BLaER1 treated with 17β-estradiol and CSF1 and Interleukin-3, amounts not matched to agents 10 nM and 100 nM (cell line): ENCODE measurements at regions not wholly inside any gene's neighbourhood (a gene's known extent, or its start where the extent isn't known, plus 50 kb on each side); places are given as distances from the start of the nearest gene placed in this dataset.

Source experiments
- H3K27ac ChIP-seq, 11 experiments: shearing (Covaris generic); formaldehyde crosslinking; 2 replicates each; pipeline ENCODE4 v1.8.1; 2022
- H3K27me3 ChIP-seq, 11 experiments: shearing (Covaris generic); formaldehyde crosslinking; 2 replicates each; pipeline ENCODE4 v1.8.1; 2022
- H3K36me3 ChIP-seq, 11 experiments: shearing (Covaris generic); formaldehyde crosslinking; 2 replicates each; pipeline ENCODE4 v1.8.1; 2022
- H3K4me1 ChIP-seq, 10 experiments: shearing (Covaris generic); formaldehyde crosslinking; 2 replicates each; pipeline ENCODE4 v1.8.1; 2022
- H3K4me2 ChIP-seq, 11 experiments: shearing (Covaris generic); formaldehyde crosslinking; 2 replicates each; pipeline ENCODE4 v1.8.1; 2022
- H3K4me3 ChIP-seq, 10 experiments: shearing (Covaris generic); formaldehyde crosslinking; 2 replicates each; pipeline ENCODE4 v1.8.1; 2022
- H3K9ac ChIP-seq, 11 experiments: shearing (Covaris generic); formaldehyde crosslinking; 2 replicates each; pipeline ENCODE4 v1.8.1; 2022
- H3K9me3 ChIP-seq, 11 experiments: shearing (Covaris generic); formaldehyde crosslinking; replicated peaks in 1 of 11; 2 replicates each; pipeline ENCODE4 v1.8.1; 2022
- H4K20me1 ChIP-seq, 11 experiments: shearing (Covaris generic); formaldehyde crosslinking; 2 replicates each; pipeline ENCODE4 v1.8.1; 2022
- Cebpa-rat ChIP-seq, 11 experiments: shearing (Covaris generic); IDR thresholded peaks; 2 replicates each; pipeline ENCODE4 v1.8.1; 2022

DNA sequence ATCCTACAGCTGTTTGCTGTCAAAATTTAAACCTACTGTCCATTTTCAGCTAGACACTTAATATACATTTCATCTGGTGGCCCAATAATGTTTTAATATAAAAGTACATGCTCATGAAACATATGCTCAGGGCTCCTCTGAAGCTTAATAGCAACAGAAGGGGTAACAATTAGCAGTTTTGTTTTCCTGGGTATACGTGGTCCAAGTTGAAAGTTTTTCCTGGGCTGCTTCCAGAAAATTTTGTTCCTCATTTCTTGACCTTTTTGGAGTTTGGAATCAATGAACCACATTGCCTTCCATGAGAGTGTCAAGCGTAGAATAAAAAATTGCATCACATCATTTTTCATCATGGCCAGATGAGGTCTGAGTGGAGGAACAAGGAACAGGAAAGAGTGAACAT is 537.3 kb upstream of the MGMT start:
- no peak for TF ChIP-seq Cebpa-rat (IDR thresholded peaks at IDR 0.05)
- Histone ChIP-seq H4K20me1 (no peaks in the 10 kb centered on the region), H3K27me3 (peaks cover 0 to 17% (median 0%) of the 10 kb centered on the region in 11 experiments; a peak in 2 of 22 replicates), H3K36me3 (no peaks in the 10 kb centered on the region), H3K9me3 (peaks cover 0 to 20% (median 0%) of the 10 kb centered on the region in 11 experiments; a peak in 6 of 22 replicates), H3K27ac (no peak overlapping the region), H3K4me2 (no peak overlapping the region), H3K9ac (no peak overlapping the region), H3K4me3 (no peak overlapping the region), H3K4me1 (peaks cover 0 to 7% (median 0%) of the 10 kb centered on the region in 10 experiments; a peak in 1 of 20 replicates)

GRCh38 chr10:128930515-128930914 is 536.5 kb upstream of the MGMT start:
- Histone ChIP-seq H3K4me3 (no peak overlapping the region), H3K4me1 (peaks cover 0 to 7% (median 0%) of the 10 kb centered on the region in 10 experiments; a peak in 1 of 20 replicates), H3K9ac (no peak overlapping the region), H3K36me3 (no peaks in the 10 kb centered on the region), H4K20me1 (no peaks in the 10 kb centered on the region; a peak in 1 of 22 replicates), H3K27me3 (peaks cover 0 to 17% (median 0%) of the 10 kb centered on the region in 11 experiments; a peak in 2 of 22 replicates), H3K27ac (no peak overlapping the region), H3K9me3 (peaks cover 0 to 12% (median 0%) of the 10 kb centered on the region in 11 experiments; a peak in 6 of 22 replicates), H3K4me2 (no peak overlapping the region)
- no peak for TF ChIP-seq Cebpa-rat (IDR thresholded peaks at IDR 0.05)

DNA sequence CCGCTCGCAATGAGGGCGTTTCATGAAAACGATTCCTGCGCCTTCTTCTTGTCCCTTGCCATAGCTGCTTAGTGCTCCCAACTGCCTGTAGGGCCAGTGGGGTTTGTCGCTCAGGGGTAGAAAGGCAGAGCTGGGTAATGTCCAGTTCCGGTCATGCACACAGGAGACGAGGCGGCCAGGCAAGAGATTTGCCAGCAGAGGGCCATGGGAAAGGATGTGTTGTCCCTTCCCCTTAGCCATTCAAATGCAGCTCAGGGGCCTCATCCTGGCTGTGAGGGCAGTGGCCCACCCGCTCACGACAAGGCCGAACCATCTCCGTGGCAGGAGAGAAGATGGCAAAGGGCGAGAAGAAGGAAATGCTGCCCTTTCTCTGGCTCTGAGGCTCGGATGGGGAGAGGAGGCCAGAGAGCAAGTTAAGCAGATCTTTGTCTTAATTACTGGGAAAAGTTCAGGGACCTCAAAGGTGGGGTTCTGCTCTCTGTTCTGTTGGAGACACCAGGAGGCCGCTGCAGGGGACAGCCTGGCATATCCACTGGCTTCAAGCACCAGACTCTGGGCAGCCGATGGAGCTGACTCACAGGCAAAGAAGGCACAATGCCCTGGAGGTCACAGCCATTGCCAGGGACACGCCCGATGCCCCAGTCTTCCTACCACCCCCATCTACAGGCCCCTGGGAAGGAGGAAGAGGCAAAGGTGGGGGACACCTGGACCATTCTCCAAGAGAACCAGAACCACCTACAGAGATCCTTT is 534.8 kb upstream of the MGMT start:
- H3K4me2 ChIP-seq: no peak overlapping the region
- H3K27ac ChIP-seq: no peak overlapping the region
- peaks cover 0 to 7% (median 0%) of the 10 kb centered on the region in 10 experiments; a peak in 1 of 20 replicates for H3K4me1 ChIP-seq
- no peak overlapping the region for H3K9ac ChIP-seq
- H3K27me3 ChIP-seq: peaks cover 0 to 26% (median 0%) of the 10 kb centered on the region in 11 experiments; a peak in 3 of 22 replicates
- no peak overlapping the region for H3K4me3 ChIP-seq
- H4K20me1 ChIP-seq: no peaks in the 10 kb centered on the region; a peak in 1 of 22 replicates
- TF ChIP-seq Cebpa-rat (IDR thresholded peaks at IDR 0.05): no peak
- no peaks in the 10 kb centered on the region for H3K9me3 ChIP-seq
- no peaks in the 10 kb centered on the region for H3K36me3 ChIP-seq

GRCh38 chr10:128934492-128934891 is 532.5 kb upstream of the MGMT start:
- Histone ChIP-seq H3K4me1 (peaks cover 0 to 10% (median 0%) of the 10 kb centered on the region in 10 experiments; a peak in 3 of 20 replicates), H3K9ac (no peak overlapping the region), H3K36me3 (no peaks in the 10 kb centered on the region), H3K9me3 (no peaks in the 10 kb centered on the region), H3K4me3 (no peak overlapping the region), H3K4me2 (0 out of 22 replicates have a peak overlapping the region, but pooled peaks of 1 of the 11 experiments have one; percentile 2), H4K20me1 (no peaks in the 10 kb centered on the region; a peak in 1 of 22 replicates), H3K27ac (no peak overlapping the region), H3K27me3 (peaks cover 0 to 26% (median 0%) of the 10 kb centered on the region in 11 experiments; a peak in 3 of 22 replicates)
- TF ChIP-seq Cebpa-rat (IDR thresholded peaks at IDR 0.05): no peak

GRCh38 chr10:128936392-128936791 is 530.6 kb upstream of the MGMT start:
- Histone ChIP-seq H3K4me1 (peaks cover 0 to 10% (median 0%) of the 10 kb centered on the region in 10 experiments; a peak in 3 of 20 replicates), H3K36me3 (no peaks in the 10 kb centered on the region), H3K27me3 (peaks cover 0 to 26% (median 0%) of the 10 kb centered on the region in 11 experiments; a peak in 3 of 22 replicates), H3K4me2 (no peak overlapping the region), H3K27ac (no peak overlapping the region), H4K20me1 (no peaks in the 10 kb centered on the region; a peak in 1 of 22 replicates), H3K4me3 (no peak overlapping the region), H3K9me3 (no peaks in the 10 kb centered on the region), H3K9ac (no peak overlapping the region)
- TF ChIP-seq Cebpa-rat (IDR thresholded peaks at IDR 0.05): no peak

DNA sequence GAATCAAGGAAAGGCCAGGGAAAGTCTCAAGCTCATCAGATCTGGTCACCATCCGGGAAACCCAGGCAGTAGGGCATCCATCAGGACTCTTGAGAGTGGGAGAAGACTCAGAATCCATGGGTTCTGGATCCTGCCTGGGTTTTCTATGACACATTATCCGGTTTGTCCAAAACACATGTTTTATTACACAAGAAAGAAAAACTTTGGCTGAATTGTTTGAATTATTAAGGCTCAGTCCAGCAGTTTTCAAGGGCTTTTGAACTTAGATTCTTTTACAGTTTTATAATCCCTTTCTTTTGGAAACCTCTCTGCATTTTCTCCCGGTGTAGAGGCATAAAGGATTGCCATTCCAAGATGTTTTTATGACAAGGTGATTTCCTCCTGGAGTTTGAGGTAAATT is 528.5 kb upstream of the MGMT start:
- H4K20me1 ChIP-seq: no peaks in the 10 kb centered on the region; a peak in 1 of 22 replicates
- H3K36me3 ChIP-seq: no peaks in the 10 kb centered on the region
- peaks cover 0 to 14% (median 0%) of the 10 kb centered on the region in 11 experiments; a peak in 3 of 22 replicates for H3K27me3 ChIP-seq
- peaks cover 0 to 10% (median 0%) of the 10 kb centered on the region in 10 experiments; a peak in 3 of 20 replicates for H3K4me1 ChIP-seq
- H3K9ac ChIP-seq: no peak overlapping the region
- H3K27ac ChIP-seq: no peak overlapping the region
- H3K4me2 ChIP-seq: peak overlapping the region in 2 of 11 experiments; percentile 29 to 38; a peak in 2 of 22 replicates
- TF ChIP-seq Cebpa-rat (IDR thresholded peaks at IDR 0.05): no peak
- H3K9me3 ChIP-seq: no peaks in the 10 kb centered on the region
- H3K4me3 ChIP-seq: no peak overlapping the region

DNA sequence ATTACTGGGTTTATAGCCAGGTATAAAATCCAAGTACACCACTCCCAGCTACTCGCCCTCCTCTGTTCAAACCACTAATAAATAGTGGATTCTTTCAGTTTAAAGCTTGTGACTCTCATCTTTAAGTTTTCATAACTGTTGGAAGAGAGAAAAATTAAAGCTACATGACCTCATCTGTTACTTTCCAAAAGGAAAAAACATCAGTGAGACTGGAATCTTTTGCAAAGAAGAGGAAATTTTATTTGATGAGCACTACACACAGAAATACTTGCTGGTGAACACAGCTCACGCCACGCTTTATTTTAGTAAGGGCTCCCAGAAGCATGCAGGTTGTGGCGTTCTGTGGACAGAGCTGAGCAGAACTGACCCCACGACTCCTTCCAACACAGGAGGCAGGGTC is 527.0 kb upstream of the MGMT start:
- H4K20me1 ChIP-seq: no peaks in the 10 kb centered on the region; a peak in 1 of 22 replicates
- TF ChIP-seq Cebpa-rat (IDR thresholded peaks at IDR 0.05): no peak

GRCh38 chr10:128943111-128943510 is 523.9 kb upstream of the MGMT start:
- H3K4me3 ChIP-seq: no peak overlapping the region
- H3K9me3 ChIP-seq: peaks cover 0 to 8% (median 5%) of the 10 kb centered on the region in 11 experiments; a peak in 7 of 22 replicates
- no peaks in the 10 kb centered on the region for H3K36me3 ChIP-seq
- no peak overlapping the region for H3K27ac ChIP-seq
- no peak for TF ChIP-seq Cebpa-rat (IDR thresholded peaks at IDR 0.05)
- no peaks in the 10 kb centered on the region; a peak in 2 of 22 replicates for H4K20me1 ChIP-seq
- H3K4me1 ChIP-seq: peaks cover 0 to 5% (median 0%) of the 10 kb centered on the region in 10 experiments; a peak in 2 of 20 replicates
- H3K9ac ChIP-seq: no peak overlapping the region
- peaks cover 0 to 3% (median 0%) of the 10 kb centered on the region in 11 experiments; a peak in 2 of 22 replicates for H3K27me3 ChIP-seq
- H3K4me2 ChIP-seq: no peak overlapping the region

More for the DNA sequence above, 527.0 kb upstream of the MGMT start:
- peaks cover 0 to 10% (median 0%) of the 10 kb centered on the region in 11 experiments; a peak in 2 of 22 replicates for H3K27me3 ChIP-seq
- H3K4me1 ChIP-seq: peaks cover 0 to 5% (median 0%) of the 10 kb centered on the region in 10 experiments; a peak in 2 of 20 replicates
- H3K36me3 ChIP-seq: no peaks in the 10 kb centered on the region
- no peak overlapping the region for H3K4me3 ChIP-seq
- H3K9ac ChIP-seq: no peak overlapping the region
- H3K27ac ChIP-seq: no peak overlapping the region
- no peaks in the 10 kb centered on the region for H3K9me3 ChIP-seq
- no peak overlapping the region for H3K4me2 ChIP-seq

DNA sequence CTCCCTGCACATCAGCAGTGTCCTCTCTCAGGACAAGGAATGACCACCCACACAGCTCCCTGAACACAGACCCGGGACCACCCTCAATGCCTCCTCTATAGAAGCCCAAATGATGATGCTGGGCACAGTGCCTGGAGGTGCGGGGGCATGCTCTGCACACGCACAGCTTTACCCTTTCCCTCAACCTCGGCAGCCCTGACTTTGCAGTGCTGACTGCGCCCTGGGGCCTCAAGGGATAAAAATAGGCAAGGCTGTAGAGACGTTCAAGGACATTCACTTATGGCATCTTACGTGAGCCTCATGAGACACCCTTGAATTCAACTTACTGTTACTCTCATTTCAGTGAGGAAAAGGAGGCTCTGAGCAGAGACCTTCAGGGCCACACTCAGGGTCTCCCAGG is 521.6 kb upstream of the MGMT start:
- Histone ChIP-seq H3K36me3 (no peaks in the 10 kb centered on the region), H3K4me1 (no peaks in the 10 kb centered on the region), H3K4me2 (no peak overlapping the region), H3K9ac (no peak overlapping the region), H4K20me1 (no peaks in the 10 kb centered on the region; a peak in 2 of 22 replicates), H3K9me3 (peaks cover 0 to 8% (median 5%) of the 10 kb centered on the region in 11 experiments; a peak in 7 of 22 replicates), H3K27ac (no peak overlapping the region), H3K4me3 (no peak overlapping the region), H3K27me3 (peaks cover 0 to 3% (median 0%) of the 10 kb centered on the region in 11 experiments; a peak in 3 of 22 replicates)
- no peak for TF ChIP-seq Cebpa-rat (IDR thresholded peaks at IDR 0.05)
